ENCODE measurements at regions not wholly inside any gene's neighbourhood (a gene's known extent, or its start where the extent isn't known, plus 50 kb on each side); places are given as distances from the start of the nearest gene placed in this dataset.

DNA sequence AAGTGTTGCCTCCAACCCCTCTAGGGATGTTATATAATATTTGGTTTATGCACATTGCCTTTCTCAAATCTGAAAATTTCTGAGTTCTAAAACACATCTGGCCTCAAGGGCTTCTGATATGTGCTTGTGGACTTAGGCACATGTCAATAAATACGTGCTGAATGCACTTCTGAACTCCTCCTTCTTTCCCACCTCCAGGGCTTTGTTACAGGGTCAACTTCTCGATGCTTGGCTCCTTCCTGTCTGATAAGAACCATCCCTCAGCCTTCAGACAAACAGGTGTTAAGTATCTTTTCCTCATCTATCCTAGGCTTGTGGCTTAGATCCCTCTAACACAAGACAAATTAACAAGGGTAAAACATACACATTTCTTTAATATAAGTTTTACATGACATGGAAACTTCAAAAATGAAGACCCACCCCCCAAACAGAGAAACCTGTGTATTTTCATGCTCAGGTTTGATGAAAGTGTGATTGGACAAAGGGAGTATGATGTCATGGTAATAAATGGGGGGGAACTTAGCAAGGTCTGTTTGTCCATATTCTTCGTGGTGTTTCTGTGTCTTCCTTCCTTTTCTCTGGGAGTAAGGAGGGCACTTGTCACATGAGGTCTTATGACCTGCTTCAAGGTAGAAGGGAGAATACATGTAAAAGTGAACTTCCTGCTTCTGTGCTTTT, 326.9 kb downstream of the CD83 start:
- no peak for DNase-seq

DNA sequence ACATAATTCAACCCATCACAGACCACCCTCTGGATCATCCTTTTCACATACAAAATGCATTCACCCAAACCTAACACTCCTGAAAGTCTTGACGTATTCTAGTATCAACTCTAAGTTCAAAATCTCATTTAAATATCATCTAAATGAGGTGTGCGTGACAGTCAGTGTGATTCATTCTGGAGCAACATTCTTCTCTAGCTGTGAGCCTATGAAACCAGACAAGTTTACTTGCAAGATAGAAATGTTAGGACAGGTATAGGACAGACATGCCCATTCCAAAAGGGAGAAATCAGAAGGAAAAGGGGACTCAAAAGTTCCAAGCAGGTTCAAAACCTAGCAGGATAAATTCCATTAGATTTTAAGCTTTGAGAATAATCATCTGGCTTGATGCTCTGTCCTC, 329.7 kb downstream of the CD83 start:
- DNase-seq: no peak

DNA sequence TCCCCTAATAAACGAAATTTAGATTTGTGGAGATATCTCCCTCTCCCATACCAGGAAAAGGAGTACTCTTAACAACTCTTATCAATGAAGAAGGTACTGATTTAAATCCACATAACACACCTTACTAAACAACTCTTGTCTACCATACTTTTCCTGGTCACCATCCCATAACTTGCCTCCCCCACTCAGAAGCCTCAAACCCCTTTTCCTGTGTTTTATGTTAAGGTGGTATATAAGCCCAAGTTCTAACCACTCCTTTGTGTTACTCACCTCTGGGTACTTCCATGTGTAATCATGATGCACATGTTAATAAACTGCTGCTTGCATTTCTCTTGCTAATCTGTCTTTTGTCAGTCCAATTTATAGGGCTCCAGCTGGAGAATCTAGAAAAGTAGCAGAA, 330.7 kb downstream of the CD83 start:
- DNase-seq: no peak

DNA sequence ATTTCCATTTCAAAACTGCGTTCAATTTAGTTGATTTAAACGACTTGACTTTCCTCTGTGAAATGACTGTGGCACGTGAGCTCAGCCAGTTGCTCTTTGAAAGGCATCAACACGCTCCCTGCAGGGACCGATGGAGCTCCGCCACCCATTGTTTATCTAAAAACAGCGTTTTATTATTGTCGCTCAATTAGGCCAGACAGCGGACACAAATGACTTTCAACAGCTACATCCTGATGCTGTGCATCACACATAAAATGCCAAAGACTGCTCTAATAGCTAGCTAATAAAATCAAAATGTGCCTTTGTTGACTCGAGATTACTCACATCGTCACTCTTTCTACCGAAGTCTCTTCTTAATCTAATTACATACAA, 332.5 kb downstream of the CD83 start:
- no peak for DNase-seq

DNA sequence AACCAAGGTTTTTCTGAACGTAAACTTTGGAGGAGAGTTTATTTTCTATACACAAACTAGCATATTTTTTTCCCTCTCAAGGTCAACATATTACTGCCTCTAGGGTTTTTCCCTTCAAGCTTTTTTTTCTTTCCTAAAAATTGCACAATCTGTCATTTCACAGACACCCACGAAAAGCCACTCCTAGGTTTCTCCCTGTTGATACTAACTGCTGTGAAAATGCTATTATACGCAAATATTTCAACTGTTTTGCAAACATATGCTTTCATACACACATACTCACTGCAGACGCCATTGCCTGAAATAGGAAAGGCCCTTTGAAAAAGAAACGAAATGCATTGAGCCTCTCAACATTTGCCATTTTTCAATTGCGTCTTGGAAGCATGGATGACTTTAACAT, 333.0 kb downstream of the CD83 start:
- no peak for DNase-seq

DNA sequence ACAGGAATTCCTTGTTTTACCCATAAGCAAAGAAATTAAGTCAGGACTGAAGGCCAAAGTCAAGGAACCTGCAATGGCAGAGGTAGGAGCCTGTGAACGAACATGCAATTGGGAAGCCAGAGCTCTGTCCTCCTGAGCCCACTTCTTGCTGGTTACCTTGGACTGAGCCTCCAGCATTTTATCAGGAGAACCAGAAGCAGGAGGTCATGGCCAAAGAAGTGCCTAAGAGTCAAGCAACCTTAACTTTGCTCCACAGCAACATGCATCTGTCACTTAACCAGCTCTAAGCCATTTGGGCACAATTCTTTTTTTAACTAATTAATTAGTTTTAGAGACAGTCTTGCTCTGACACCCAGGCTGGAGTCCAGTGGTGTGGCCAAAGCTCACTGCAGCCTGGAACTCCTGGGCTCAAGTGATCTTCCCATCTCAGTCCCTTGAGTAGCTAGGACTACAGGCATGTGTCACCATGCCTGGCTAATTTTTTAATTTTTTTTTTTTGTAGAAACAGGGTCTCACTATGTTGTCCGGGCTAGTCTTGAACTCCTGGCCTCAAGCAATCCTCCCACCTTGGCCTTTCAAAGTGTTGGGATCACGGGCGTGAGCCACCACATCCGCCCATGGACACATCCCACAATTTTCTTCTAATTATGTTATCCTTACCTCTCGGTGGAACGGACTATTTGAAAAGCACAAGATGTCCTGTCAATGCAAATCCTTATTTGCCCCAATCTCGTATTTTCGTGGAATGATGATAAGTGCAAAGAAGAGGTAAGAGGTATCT, 334.2 kb downstream of the CD83 start:
- no peak for DNase-seq

DNA sequence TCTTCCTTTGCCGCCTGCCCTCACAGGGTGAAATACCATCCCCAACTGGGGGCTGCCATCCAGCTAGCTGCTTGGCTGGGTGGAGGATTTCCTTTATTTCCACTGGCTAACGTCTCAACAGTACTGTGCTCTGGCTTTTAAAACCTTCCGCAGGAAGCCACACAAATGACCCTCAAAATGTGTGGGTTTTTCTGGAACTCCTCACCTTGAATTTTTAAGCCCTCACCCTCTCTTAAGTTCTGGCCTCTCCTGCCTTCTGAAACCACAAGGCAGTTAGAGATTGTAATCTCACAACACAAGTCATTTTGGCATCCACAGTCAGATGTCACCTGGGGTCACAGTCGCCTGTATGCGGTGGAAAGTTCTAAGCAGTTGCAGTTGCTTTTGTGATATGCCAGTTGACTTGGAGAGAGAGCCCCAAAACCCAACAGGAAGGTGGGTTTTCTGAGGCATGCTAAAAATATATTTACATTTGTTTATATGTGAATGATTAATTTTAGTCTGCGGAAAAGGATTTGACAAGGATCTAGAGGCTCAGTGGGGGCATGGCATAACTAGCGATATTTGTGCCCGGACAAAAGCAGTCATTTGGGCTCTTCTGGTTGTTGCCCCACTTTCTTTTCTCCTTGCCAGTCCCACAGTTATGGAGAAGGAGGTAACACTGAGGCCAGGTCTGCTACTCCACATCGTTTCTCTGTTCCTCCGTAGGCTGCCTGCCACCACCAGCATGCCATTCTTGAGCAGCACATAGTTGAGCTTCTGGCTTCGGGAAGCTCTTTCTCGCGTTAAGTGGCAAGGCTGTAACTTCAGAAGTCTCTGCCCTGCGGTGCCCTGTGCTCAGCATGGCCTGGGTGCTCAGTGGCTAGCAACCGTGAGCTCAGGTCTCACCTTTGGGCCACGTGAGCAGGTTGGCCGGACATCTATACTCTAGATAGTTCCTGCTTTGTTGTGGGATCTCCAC, 335.3 kb downstream of the CD83 start:
- DNase-seq: no peak

DNA sequence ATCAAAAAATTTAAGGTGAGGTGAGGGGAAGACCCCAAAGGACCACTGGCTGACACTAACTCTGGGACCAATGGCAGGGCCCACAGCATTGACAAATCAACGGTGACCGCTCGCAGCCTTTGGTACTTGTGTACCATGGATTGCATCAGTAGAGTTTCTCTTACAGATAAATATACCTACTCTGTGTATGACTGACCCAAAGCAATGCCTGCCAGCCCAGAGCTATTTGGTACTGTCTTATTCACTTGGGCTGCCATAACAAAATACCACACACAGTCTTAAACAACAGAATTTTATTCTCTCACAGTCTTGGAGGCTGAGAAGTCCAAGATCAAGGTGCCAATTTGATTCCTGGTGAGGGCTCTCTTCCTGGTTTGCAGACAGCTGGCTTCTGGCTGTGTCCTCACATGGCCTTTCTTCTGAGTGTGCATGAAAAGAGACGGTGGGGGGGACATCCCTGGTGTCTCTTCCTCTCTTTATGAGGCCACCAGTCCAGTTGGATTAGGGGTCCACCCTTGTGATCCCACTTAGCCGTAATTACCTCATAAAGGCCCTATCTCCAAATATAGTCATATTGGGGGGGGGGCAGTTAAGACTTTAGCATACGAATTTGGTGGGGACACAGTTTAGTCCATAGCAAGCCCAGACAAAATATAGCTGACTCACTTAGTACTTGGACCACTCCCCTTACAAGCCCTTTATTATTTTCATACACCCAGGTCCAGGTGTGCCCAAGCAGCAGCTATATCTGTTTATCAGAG, 336.3 kb downstream of the CD83 start:
- no peak for DNase-seq

DNA sequence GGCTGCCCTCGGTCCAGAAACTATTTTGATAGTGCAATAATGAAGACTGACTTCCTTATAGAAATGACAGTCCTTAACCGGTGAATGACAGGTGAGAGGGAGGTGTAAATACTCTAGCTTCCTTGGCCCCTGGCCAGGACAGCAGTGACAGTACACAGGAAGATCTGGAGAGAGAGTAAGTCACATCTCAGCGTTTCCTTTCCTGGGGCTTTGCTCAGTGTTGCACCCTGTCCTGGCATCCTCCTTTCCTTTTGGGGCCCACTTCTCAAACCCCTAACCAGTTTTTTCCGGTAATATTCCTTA, 336.9 kb downstream of the CD83 start:
- DNase-seq: no peak

DNA sequence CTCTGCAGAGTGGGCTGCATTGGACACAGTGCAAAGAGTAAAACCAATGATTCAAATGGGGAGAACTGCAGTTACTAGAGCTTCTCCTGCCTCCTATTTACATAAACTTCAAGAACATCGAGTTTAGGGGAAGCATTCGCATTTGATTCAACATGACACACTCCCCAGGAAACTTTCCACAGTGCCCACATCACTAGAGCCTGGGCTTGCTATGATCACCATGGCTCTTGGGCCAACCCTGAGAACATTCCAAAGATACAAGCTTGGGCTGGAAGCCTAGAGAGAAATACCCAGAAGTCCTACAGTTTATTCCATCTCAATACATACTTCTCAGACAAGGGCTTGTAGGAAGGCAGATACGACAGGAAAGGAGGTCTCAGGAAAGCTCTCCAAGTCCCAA, 337.9 kb downstream of the CD83 start:
- no peak for DNase-seq

DNA sequence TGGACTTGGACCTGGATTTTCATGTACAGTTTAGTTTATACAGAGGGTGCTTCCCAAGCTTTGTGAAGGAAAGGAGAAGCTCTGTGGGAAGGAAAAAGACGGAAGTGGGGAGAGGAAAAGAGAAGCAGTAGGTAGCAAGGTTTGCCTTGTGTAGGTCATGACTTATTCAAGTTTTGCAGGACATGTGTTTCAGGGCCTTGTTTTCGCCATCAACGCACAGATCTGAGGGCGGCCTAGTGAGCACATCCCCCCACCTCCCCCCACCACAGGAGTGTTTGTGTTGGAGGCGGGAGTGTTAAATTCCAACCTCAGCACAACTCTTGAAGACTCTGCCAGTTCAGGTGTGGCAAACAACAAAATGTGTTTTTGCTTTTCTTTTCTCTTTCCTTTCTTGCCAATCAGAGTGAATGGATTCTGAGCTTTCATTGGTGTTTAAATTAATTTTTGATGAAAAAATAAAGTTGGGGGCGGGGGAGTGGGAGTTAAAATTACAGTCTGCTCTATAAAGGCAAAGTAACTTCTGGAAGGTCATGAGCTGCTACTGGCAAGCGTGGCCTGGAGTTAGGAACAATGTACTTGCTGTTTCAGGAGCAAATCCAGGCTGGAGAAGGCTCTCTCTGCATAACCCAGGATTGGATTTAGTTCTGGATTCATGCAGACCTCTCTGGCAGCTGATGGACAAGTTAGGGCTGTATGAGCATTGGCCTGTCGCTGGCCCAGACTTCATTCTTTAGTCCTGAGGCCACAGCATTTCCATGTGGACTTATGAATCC, 338.5 kb downstream of the CD83 start:
- DNase-seq: no peak

DNA sequence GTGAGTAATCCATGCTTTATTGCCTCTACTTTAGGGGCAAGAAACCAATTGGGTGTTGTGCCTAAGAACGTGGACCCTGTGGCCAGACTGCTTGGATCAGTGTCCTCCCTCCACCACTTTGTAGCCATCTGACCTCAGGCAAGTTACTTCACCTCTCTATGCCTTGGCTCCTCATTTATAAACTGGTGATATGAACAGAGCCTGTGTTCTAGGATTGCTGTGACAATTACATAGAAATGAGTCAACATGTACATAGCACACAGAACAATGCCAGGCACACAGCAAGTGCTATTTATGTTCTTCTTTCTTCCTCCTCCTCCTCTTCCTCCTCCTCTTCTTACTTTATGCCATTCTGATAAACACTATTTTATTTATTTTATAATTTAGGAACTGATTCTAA, 339.4 kb downstream of the CD83 start:
- no peak for DNase-seq

DNA sequence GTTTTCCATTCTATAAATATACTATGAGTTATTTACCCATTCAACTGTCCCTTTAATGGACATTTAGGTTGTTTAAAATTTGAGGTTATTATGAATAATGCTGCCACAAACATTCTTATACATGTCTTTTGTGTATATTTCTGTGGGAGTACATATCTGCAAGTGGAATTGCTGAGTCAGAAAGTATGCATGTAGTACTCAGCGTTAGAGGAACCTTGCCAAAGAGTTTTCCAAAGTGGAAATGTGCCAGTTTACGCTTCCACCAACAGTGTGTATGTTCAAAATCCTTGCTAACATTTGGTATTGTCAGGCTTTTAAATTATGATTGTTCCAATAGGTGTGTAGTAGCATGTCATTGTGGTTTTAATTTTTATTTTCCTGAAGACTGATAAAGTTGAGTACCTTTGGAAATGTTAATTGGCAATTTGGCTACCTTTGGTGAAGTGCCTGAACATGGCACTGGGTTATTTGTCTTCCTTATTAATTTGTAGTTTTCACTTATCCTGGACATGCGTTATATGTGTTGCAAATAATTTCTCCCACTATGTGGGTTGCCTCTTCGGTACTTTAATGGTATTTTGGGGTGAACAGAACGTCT, 341.2 kb downstream of the CD83 start:
- no peak for DNase-seq

DNA sequence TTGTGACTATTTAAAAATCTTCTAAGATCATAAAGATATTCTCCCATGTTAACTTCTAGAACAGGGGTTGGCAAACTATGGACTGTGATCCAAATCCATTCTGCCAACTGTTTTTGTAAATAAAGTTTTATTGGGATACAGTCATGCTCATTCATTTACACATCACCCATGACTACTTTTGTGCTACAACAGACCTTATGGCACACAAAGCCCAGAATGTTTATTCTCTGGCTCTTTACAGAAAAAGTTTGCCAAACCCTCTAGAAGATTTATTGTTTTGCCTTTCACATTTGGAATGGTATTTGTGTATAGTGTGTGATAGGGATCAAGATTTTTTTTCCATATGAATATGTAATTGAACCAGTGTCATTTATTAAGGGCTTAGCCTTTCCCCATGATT, 341.7 kb downstream of the CD83 start:
- DNase-seq: no peak

DNA sequence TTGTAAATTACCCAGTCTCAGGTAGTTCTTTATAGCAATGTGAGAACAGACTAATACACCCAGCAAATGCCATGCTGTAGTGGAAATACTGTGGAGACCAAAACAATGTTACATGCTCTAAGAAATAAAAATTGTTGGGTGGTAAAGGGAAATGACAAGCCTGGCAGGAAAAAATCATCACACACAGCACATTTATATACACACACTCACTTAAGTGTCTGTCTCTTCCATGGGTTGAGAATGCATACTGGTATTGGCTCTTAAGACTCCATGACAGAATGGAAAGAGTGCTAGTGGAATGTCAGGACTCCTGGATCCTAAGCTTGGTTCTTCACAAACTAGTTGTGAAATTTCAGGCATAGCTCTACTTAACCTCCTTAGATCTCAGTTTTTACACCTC, 343.0 kb downstream of the CD83 start:
- DNase-seq: no peak

DNA sequence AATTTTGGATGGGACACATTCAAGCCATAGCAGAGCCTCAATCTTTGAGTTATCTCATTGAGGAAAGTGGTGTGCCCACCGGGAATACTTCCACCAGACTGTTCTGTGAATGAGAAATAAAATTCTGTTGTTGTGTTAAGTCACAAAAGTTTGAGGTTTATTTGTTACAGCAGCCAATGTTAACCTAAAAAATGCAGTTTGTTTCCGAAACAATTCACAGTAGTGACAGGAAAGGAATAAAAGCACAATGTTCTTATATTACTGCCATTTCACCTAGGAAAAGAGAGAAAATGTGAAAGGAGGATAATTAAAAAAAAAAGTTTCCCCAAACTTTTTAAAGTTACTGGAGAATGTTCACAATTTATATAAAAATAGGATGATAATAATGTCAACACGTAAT, 344.6 kb downstream of the CD83 start:
- no peak for DNase-seq

DNA sequence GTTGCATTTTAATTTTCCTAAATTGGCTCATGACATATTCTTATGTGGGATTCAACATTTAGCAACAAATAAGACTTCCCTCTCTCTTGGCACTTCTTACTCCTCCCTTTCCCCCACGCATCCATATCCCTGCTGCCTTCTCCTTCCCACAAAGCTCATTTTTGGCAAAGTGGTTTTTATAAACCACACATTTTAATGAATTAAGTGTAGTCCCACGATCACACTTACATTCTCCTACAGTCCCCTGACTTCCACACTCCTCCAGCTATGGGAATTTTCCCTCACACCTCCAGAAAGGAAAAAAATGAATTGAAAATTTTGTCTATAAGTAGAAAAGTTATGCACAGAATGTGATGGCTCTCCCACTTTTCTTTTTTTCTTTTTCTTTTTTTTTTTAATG, 345.0 kb downstream of the CD83 start:
- DNase-seq: no peak

DNA sequence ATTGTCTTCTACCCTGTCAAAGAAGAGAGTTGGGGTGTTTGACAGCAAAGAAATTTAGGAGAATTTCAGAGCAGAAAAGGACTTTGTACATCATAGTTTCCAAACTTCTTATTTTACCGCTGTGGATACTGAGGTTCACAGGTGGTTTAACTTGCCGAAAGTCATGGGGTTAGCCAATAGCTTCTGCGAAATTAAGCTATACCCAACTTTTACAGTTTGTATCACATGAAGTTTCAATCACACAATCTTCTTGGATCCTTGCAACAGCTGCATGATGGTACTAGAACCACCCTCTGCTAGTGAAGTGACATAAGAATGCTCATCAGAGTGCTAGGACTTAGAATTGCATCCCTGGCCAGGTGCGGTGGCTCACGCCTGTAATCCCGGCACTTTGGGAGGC, 345.5 kb downstream of the CD83 start:
- DNase-seq: no peak

DNA sequence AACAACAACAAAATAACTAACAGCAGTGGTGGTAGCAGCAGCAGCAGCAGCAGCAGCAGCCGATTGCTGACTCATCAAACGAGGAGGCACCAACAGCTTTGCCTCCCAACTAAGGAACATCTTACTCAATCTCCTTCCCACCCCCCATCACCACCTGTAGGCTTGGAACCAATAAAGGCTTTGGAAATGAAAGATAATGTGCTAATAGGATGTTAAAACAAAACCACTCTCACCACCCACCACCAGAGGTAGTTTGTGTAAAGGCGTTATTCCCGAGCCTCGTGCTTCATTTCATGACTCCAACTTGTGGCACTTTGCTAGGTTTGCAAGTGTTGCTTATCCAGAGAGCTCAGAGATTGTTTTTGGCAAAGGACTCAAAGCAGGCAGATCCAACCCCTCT, 346.5 kb downstream of the CD83 start:
- no peak for DNase-seq

DNA sequence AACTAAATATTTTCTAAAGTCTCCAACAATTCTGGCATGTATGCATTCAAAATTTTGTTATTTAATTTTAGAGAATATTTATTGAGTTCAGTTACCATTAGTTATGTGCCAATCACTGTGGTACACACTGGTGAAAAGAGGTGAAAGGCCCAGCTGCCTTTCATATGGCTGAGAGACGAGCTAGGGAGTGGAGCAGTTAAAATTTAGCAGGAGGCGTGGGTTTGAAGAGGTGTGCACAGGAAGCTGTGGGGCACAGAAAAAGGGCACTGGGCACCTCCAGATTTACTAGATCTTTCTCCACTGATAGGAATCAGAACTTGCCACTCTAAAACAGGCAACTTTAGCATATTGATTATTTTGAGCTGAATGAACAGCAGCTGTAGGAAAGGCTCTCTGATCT, 347.1 kb downstream of the CD83 start:
- no peak for DNase-seq

DNA sequence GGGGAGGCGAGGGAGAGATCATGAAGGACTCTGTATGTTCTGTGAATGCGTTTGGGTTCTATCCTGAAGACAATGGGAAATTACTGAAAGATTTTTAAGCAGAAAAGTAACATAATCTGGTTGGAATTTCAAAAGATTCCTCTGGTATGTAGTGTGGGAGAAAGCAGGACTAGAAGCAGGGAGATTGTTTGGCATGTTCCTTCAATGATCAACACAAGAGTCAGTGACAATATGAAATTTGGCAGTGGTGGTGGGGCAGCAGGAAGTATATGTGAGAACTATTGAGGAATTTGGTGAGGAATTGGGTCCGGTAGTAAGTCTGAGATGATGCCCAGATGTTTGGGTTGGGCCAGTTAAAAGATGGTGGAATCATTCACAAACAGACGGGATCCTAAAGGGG, 348.7 kb downstream of the CD83 start:
- DNase-seq: no peak

DNA sequence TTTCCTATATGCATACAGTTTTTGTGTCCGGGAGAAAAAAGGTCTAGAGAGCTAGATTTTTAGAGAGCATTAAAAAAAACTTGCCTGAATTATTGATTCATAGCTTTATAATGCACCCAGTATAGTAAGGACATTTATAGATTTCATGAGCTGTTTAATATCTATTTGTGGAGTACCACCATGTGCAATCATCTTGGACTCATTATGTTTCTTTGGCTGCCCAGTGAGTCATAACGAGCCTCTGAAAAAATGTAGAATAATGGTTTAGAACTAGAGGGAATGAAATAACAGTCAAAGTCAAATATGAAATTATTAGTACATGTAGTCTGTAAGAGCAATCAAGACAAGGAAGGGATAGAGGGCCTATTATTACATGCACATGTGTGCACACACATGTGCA, 350.0 kb downstream of the CD83 start:
- no peak for DNase-seq
